NOMO-1 treated with DMSO at 0.1 percent for 48 hours (cell line): ENCODE measurements at regions not wholly inside any gene's neighbourhood (a gene's known extent, or its start where the extent isn't known, plus 50 kb on each side); places are given as distances from the start of the nearest gene placed in this dataset.
"Not testable (repeated sequence)": the region's sequence is repeated elsewhere in the genome, so short reads cannot be mapped to it uniquely, and the experiment has no call there.

Source experiments
- DNase-seq: peaks from one replicate; lab custom pipeline; 2025; ENCODE audit not compliant: unreplicated experiment; lab: John Stamatoyannopoulos, UW

DNA sequence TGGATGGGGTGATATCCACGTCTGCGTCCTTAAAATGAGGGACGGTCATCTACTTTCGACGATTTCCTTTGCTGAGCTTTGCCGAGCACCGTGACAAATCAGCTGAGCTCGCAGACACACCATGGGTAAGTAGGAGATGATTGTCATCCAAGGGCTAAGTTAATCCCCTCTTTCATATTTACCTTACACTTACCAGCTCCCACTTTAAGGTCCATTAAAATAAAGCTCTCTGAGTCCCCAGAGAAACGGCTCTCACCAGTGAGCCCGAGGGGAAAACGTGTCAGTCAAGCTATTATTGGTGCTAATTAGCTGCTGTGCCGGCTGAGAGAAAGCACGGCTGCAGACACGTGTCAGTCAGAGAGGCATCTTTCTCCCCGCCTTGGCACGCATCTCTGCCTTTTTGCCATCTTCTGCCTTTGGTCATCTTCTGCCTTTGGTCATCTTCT lies 72.2 kb downstream of the CRLF2 start:
- DNase-seq = no peak

GRCh38 chrX:1139185-1139500 lies 73.3 kb downstream of the CRLF2 start:
- DNase-seq = no peak

GRCh38 chrX:1138476-1139184 lies 73.8 kb downstream of the CRLF2 start:
- DNase-seq = no peak

DNA sequence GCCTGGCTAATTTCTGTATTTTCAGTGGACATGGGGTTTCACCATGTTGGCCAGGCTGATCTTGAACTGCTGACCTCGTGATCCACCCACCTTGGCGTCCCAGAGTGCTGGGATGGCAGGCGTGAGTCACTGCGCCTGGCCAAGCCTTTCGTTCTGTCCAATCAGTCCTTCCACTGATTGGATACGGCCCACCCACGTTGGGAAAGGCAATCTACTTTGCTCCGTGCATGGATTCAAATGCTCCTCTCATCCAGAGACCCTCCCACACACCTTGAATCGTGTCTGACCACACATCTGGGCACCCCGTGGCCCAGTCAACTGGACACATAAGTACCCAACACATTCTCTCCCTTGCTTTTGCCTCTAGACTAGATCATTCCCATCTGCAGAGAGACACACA lies 74.9 kb downstream of the CRLF2 start:
- no peak for DNase-seq

DNA sequence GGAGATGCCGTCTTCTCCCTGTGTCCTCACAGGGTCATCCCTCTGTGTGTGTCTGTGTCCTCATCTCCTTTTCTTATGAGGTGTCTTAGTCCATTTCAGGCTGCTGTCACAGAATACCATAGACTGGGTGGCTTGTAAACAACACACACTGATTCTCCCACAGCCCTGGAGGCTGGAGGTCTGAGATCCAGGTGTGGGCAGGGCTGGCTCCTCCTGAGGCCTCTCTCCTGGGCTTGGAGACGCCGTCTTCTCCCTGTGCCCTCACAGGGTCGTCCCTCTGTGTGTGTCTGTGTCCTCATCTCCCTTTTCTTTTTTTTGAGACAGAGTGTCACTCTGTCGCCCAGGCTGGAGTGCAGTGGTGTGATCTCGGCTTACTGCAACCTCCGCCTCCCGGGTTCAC lies 75.9 kb downstream of the CRLF2 start:
- DNase-seq = not testable (repeated sequence)

DNA sequence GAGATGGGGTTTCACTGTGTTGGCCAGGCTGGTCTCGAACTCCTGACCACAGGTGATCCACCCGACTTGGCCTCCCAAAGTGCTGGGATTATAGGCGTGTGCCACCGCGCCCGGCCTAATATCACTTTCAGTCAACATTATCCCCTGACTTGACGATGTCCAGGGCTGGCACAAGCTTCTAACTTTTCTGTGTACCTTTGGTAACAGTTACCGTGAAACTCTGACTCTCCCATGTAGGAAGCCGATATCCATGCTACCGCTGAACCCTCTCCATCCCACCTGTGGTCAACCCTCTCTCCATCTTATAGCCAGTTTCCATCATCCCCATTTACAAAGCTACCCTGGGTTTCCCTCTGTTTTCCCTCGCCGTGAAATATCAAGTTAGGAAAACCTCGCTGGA lies 77.5 kb downstream of the CRLF2 start:
- no peak for DNase-seq

DNA sequence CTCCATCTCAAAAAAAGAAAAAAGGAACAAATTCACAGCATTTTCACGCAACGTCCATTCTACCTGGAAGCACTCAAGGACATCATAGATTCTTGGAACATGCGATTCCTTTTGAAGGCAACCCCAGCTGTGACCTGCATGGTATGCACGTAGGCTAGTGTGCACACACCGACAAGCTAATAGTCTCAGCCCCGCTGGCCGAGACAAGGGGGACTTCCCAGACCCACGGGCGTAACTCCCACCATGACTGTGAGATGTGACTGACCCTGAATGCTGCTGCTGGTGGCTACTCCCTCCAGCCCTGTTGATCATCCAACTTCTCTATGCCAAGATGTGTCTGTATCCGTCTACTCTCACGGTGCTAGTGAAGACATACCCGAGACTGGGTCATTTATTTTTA lies 78.3 kb downstream of the CRLF2 start:
- no peak for DNase-seq

DNA sequence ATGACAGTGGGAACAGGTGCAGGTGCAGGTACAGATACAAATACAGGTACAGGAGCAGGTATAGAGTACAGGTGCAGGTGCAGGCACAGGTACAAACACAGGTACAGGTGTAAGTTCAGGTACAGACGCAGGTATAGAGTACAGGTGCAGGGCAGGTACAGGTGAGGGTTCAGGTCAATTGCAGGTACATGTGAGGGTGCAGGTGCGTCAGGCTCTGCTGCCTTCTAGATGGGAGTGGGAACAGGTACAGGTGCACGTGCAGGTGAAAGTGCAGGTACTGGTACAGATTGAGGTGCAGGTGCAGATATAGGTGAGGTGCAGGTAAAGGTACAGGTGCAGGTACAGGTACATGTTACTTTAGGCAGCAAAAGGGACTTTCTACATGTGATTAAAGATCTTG lies 85.7 kb downstream of the CRLF2 start:
- no peak for DNase-seq

DNA sequence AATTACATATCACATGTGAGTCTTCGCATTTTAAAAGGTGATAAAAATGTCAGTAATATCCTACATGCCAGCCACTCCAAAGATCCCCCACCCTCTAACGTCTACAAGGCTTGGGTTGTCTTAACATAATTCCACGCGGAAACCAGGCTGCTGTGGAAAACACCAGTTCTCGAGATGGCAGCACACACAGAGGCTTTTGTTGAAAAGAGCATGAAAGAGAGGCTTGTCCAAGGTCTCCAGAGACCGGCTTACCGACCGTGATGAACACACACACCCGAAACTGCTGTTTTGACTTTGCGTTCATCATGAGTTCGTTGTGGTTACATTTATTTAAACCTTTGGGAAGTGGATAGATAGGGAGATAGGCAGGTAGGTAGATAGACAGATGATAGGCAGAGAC lies 87.9 kb downstream of the CRLF2 start:
- no peak for DNase-seq

DNA sequence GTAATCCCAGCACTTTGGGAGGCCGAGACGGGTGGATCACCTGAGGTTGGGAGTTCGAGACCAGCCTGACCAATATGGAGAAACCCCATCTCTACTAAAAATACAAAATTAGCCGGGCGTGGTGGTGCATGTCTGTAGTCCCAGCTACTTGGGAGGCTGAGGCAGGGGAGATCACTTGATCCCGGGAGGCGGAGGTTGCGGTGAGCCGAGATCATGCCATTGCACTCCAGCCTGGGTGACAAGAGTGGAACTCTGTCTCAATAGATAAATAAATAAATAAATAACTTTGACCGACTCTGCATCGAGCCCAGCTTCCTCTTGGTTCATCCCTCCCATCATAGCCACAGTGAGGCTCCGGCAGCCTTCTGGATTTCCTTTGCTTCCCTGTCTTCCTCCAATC lies 89.6 kb downstream of the CRLF2 start:
- DNase-seq = not testable (repeated sequence)

- DNase-seq = no peak
These were observed 93.2 kb downstream of the CRLF2 start for GRCh38 chrX:1119275-1119674.

DNA sequence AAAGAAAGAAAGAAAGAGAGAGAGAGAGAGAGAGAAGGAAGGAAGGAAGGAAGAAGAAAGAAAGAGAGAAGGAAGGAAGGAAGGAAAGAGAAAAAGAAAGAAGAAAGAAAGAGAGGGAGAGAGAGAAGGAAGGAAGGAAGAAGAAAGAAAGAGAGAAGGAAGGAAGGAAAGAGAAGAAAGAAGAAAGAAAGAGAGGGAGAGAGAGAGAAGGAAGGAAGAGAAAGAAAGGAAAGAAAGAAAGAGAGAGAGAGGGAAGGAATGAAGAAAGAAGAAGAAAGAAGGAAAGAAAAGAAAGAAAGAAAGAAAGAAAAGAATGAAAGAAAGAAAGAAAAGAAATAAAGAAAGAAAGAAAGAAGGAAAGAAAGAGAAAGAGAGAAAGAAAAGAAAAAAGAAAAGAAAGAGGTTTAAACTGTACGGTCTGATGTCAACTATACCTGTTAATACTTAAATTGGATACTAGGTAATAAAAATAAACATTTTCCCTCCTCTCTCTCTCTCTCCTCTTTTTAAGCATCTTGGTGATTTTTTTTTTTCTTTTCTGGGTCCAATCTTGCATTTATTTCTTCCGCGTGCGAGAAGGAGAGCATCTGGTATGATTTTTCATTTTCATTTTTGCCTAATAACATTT lies 93.8 kb downstream of the CRLF2 start:
- DNase-seq = no peak

DNA sequence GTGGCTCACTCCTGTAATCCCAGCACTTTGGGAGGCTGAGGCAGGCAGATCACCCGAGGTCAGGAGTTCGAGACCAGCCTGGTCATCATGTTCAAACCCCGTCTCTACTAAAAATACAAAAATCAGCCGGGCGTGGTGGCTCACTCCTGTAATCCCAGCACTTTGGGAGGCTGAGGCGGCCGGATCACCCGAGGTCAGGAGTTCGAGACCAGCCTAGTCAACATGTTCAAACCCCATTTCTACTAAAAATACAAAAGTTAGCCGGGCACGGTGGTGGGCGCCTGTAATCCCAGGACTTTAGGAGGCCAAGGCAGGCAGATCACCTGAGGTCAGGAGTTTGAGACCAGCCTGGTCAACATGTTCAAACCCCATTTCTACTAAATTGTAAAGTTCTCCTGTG lies 97.0 kb downstream of the CRLF2 start:
- DNase-seq = not testable (repeated sequence)

GRCh38 chrX:1112321-1112720 lies 100.1 kb downstream of the CRLF2 start:
- DNase-seq = no peak

DNA sequence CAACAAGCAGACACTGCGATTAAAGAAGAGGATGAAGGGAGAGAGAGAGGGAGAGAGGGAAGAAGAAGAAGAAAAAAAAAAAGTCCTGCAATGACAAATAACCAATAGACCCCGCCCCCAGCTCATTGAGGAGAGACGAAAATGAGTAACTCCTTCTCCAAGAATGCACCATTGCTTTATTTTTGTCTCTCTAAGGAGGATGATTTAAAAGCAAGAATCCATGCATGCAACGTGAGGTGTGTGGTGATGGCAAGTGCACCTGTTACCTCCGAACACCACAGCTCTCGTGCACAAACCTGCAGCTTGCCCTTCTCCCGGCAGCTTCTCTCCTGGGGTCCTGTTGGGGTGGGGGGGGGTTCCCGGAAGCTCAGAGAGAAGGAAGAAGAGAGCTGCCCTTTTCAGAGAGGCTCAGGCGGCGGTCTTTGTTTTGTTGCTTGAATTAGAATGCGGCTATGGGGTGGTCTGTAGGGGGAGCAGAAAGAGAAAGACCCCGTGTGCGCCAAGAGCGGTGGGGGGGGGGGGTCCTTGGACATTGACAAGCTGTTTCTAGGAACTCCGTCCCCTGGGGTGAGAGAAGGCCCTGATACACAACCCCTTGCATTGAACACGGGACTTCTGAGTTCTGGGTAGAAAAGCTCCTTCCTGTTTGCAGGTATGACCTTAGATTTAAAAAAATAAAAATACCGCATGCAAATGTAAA lies 100.7 kb downstream of the CRLF2 start:
- DNase-seq = no peak

GRCh38 chrX:1109580-1110119 lies 102.8 kb downstream of the CRLF2 start:
- no peak for DNase-seq

- DNase-seq = no peak
These were observed 103.7 kb downstream of the CRLF2 start for GRCh38 chrX:1108501-1109445.

- no peak for DNase-seq
These were observed 105.8 kb downstream of the CRLF2 start for GRCh38 chrX:1106478-1107210.

- DNase-seq = no peak
These were observed 106.6 kb downstream of the CRLF2 start for GRCh38 chrX:1105671-1106419.

GRCh38 chrX:1105031-1105430 lies 107.4 kb downstream of the CRLF2 start:
- DNase-seq = not testable (repeated sequence)
